ENCODE measurements at regions not wholly inside any gene's neighbourhood (a gene's known extent, or its start where the extent isn't known, plus 50 kb on each side); places are given as distances from the start of the nearest gene placed in this dataset.

GRCh38 chr5:130893006-130893405, 272.1 kb downstream of the HINT1 start:
- H3K36me3 Mint-ChIP-seq (ENCODE audit: low read depth): peaks cover 15% of the 10 kb centered on the region
- TF ChIP-seq NANOG (IDR thresholded peaks at IDR 0.05; ENCODE audit: borderline replicate concordance): no peak
- H4K20me1 ChIP-seq (replicated peaks; ENCODE audit: insufficient read depth): no peaks in the 10 kb centered on the region; the same call in 1 of the 2 replicates
- H3K4me3 ChIP-seq: no peak overlapping the region
- no peak overlapping the region for H3K4me3 Mint-ChIP-seq
- ATAC-seq (no peak), DNase-seq (ENCODE audit: low spot score) (no peak)
- H3K36me3 ChIP-seq (ENCODE audit: insufficient read depth): no peaks in the 10 kb centered on the region
- H3K4me1 Mint-ChIP-seq: peaks cover 4% of the 10 kb centered on the region
- H3K9me3 Mint-ChIP-seq: peaks cover 19% of the 10 kb centered on the region
- peaks cover 3% of the 10 kb centered on the region for H3K27me3 Mint-ChIP-seq (ENCODE audit: insufficient read depth, low read depth, poor library complexity)
- H3K27ac ChIP-seq (ENCODE audit: low read depth): no peak overlapping the region
- no peaks in the 10 kb centered on the region for H3K79me2 ChIP-seq (replicated peaks; ENCODE audit: insufficient read depth)
- no peak overlapping the region for H3K4me2 ChIP-seq
- no peaks in the 10 kb centered on the region for H3F3A ChIP-seq (replicated peaks; ENCODE audit: low read depth)
- H3K27me3 ChIP-seq (ENCODE audit: insufficient read depth): no peaks in the 10 kb centered on the region
- no peaks in the 10 kb centered on the region for H3K9me2 ChIP-seq (ENCODE audit: insufficient read depth)
- H3K4me1 ChIP-seq (ENCODE audit: insufficient read depth): no peaks in the 10 kb centered on the region
- no peak overlapping the region for H3K27ac Mint-ChIP-seq
- H2AFZ ChIP-seq: no peak overlapping the region

DNA sequence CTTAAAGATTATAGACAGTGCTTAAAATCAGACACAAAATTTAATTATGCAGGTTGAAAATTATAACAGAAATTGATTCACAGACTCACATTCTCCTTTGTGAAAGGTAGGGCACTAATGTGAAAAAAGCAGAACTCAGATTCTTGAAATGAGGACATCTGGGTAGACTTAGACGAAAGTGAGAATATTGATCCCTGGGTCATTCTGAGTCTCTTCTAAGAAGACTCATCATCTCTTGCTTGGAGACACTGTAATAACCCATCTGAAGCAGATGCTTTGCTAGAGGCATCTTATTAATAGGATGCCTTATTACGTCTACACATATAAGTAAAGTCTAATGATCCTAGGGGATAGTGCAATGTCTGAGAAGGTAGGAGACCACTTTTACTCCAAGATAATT, 274.4 kb downstream of the HINT1 start:
- no peaks in the 10 kb centered on the region for H3K79me2 ChIP-seq (replicated peaks; ENCODE audit: insufficient read depth)
- H3K36me3 ChIP-seq (ENCODE audit: insufficient read depth): no peaks in the 10 kb centered on the region
- H3K36me3 Mint-ChIP-seq (ENCODE audit: low read depth): peaks cover 4% of the 10 kb centered on the region; the same call in 1 of the 3 replicates
- no peaks in the 10 kb centered on the region; the same call in 1 of the 3 replicates for H3K4me1 Mint-ChIP-seq
- H3K4me3 ChIP-seq: no peak overlapping the region
- no peak overlapping the region for H3K27ac Mint-ChIP-seq
- H3K9me2 ChIP-seq (ENCODE audit: insufficient read depth): no peaks in the 10 kb centered on the region
- no peak overlapping the region for H3K27ac ChIP-seq (ENCODE audit: low read depth)
- no peaks in the 10 kb centered on the region for H3K4me1 ChIP-seq (ENCODE audit: insufficient read depth)
- no peak overlapping the region for H3K4me2 ChIP-seq
- peaks cover 2% of the 10 kb centered on the region for H3K27me3 Mint-ChIP-seq (ENCODE audit: insufficient read depth, low read depth, poor library complexity)
- no peaks in the 10 kb centered on the region for H3F3A ChIP-seq (replicated peaks; ENCODE audit: low read depth)
- no peak overlapping the region for H2AFZ ChIP-seq
- no peak for ATAC-seq
- H3K9me3 Mint-ChIP-seq: peaks cover 9% of the 10 kb centered on the region; the same call in 2 of the 3 replicates
- DNase-seq (ENCODE audit: low spot score): no peak
- no peak overlapping the region for H3K4me3 Mint-ChIP-seq
- H3K27me3 ChIP-seq (ENCODE audit: insufficient read depth): no peaks in the 10 kb centered on the region
- no peaks in the 10 kb centered on the region; the same call in 1 of the 2 replicates for H4K20me1 ChIP-seq (replicated peaks; ENCODE audit: insufficient read depth)
- TF ChIP-seq JUNB (IDR thresholded peaks at IDR 0.05; ENCODE audit: unreplicated experiment) (no peak), ETS1 (IDR thresholded peaks at IDR 0.05) (no peak), REST (IDR thresholded peaks at IDR 0.05; ENCODE audit: unreplicated experiment) (no peak), ZNF331 (CRISPR knock-in tag; IDR thresholded peaks at IDR 0.05; ENCODE audit: low read depth) (no peak), EZH2phosphoT487 (IDR thresholded peaks at IDR 0.05; ENCODE audit: unreplicated experiment) (no peak), POLR2AphosphoS5 (IDR thresholded peaks at IDR 0.05; ENCODE audit: low read depth) (no peak), ZNF114 (CRISPR knock-in tag; IDR thresholded peaks at IDR 0.05) (no peak), CREB1 (CRISPR knock-in tag; IDR thresholded peaks at IDR 0.05; ENCODE audit: low read depth) (no peak), NANOG (IDR thresholded peaks at IDR 0.05; ENCODE audit: borderline replicate concordance) (no peak)
- TF ChIP-seq, protein P1, sequence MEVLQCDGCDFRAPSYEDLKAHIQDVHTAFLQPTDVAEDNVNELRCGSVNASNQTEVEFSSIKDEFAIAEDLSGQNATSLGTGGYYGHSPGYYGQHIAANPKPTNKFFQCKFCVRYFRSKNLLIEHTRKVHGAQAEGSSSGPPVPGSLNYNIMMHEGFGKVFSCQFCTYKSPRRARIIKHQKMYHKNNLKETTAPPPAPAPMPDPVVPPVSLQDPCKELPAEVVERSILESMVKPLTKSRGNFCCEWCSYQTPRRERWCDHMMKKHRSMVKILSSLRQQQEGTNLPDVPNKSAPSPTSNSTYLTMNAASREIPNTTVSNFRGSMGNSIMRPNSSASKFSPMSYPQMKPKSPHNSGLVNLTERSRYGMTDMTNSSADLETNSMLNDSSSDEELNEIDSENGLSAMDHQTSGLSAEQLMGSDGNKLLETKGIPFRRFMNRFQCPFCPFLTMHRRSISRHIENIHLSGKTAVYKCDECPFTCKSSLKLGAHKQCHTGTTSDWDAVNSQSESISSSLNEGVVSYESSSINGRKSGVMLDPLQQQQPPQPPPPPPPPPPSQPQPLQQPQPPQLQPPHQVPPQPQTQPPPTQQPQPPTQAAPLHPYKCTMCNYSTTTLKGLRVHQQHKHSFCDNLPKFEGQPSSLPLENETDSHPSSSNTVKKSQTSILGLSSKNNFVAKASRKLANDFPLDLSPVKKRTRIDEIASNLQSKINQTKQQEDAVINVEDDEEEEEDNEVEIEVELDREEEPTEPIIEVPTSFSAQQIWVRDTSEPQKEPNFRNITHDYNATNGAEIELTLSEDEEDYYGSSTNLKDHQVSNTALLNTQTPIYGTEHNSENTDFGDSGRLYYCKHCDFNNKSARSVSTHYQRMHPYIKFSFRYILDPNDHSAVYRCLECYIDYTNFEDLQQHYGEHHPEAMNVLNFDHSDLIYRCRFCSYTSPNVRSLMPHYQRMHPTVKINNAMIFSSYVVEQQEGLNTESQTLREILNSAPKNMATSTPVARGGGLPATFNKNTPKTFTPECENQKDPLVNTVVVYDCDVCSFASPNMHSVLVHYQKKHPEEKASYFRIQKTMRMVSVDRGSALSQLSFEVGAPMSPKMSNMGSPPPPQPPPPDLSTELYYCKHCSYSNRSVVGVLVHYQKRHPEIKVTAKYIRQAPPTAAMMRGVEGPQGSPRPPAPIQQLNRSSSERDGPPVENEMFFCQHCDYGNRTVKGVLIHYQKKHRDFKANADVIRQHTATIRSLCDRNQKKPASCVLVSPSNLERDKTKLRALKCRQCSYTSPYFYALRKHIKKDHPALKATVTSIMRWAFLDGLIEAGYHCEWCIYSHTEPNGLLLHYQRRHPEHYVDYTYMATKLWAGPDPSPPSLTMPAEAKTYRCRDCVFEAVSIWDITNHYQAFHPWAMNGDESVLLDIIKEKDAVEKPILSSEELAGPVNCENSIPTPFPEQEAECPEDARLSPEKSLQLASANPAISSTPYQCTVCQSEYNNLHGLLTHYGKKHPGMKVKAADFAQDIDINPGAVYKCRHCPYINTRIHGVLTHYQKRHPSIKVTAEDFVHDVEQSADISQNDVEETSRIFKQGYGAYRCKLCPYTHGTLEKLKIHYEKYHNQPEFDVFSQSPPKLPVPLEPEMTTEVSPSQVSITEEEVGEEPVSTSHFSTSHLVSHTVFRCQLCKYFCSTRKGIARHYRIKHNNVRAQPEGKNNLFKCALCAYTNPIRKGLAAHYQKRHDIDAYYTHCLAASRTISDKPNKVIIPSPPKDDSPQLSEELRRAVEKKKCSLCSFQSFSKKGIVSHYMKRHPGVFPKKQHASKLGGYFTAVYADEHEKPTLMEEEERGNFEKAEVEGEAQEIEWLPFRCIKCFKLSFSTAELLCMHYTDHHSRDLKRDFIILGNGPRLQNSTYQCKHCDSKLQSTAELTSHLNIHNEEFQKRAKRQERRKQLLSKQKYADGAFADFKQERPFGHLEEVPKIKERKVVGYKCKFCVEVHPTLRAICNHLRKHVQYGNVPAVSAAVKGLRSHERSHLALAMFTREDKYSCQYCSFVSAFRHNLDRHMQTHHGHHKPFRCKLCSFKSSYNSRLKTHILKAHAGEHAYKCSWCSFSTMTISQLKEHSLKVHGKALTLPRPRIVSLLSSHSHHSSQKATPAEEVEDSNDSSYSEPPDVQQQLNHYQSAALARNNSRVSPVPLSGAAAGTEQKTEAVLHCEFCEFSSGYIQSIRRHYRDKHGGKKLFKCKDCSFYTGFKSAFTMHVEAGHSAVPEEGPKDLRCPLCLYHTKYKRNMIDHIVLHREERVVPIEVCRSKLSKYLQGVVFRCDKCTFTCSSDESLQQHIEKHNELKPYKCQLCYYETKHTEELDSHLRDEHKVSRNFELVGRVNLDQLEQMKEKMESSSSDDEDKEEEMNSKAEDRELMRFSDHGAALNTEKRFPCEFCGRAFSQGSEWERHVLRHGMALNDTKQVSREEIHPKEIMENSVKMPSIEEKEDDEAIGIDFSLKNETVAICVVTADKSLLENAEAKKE (CRISPR knock-in tag; IDR thresholded peaks at IDR 0.05): no peak

Measured in GM23338 (cell line).